ENCODE measurements at regions not wholly inside any gene's neighbourhood (a gene's known extent, or its start where the extent isn't known, plus 50 kb on each side); places are given as distances from the start of the nearest gene placed in this dataset.

- intact Hi-C loops (cut with DNase I; ENCODE audit: low total_unique reads): no loop called here
- Histone ChIP-seq H3K9me3 (no peaks in the 10 kb centered on the region), H3K4me1 (no peaks in the 10 kb centered on the region), H3K27me3 (no peaks in the 10 kb centered on the region), H3K27ac (no peak overlapping the region), H3K36me3 (no peaks in the 10 kb centered on the region), H3K4me3 (no peak overlapping the region)
- TF ChIP-seq, protein P1, sequence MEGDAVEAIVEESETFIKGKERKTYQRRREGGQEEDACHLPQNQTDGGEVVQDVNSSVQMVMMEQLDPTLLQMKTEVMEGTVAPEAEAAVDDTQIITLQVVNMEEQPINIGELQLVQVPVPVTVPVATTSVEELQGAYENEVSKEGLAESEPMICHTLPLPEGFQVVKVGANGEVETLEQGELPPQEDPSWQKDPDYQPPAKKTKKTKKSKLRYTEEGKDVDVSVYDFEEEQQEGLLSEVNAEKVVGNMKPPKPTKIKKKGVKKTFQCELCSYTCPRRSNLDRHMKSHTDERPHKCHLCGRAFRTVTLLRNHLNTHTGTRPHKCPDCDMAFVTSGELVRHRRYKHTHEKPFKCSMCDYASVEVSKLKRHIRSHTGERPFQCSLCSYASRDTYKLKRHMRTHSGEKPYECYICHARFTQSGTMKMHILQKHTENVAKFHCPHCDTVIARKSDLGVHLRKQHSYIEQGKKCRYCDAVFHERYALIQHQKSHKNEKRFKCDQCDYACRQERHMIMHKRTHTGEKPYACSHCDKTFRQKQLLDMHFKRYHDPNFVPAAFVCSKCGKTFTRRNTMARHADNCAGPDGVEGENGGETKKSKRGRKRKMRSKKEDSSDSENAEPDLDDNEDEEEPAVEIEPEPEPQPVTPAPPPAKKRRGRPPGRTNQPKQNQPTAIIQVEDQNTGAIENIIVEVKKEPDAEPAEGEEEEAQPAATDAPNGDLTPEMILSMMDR (IDR thresholded peaks at IDR 0.05): no peak
- no peak for DNase-seq
Observed at GRCh38 chr18:44320619-44321460, 359.8 kb upstream of the SETBP1 start.

- Histone ChIP-seq H3K4me1 (no peaks in the 10 kb centered on the region), H3K27me3 (no peaks in the 10 kb centered on the region), H3K4me3 (no peak overlapping the region), H3K27ac (no peak overlapping the region), H3K36me3 (no peaks in the 10 kb centered on the region), H3K9me3 (no peaks in the 10 kb centered on the region)
- TF ChIP-seq, protein P1 (IDR thresholded peaks at IDR 0.05): no peak
- intact Hi-C loops (cut with DNase I; ENCODE audit: low total_unique reads): no loop called here
- DNase-seq: no peak
Observed at GRCh38 chr18:44321868-44322590, 358.7 kb upstream of the SETBP1 start.

- TF ChIP-seq, protein P1 (IDR thresholded peaks at IDR 0.05): no peak
- intact Hi-C loops (cut with DNase I; ENCODE audit: low total_unique reads): no loop called here
- Histone ChIP-seq H3K36me3 (no peaks in the 10 kb centered on the region), H3K4me3 (no peak overlapping the region), H3K9me3 (no peaks in the 10 kb centered on the region), H3K27me3 (no peaks in the 10 kb centered on the region), H3K27ac (no peak overlapping the region), H3K4me1 (no peaks in the 10 kb centered on the region)
- DNase-seq: no peak
Observed at GRCh38 chr18:44323125-44323524, 357.6 kb upstream of the SETBP1 start.

DNA sequence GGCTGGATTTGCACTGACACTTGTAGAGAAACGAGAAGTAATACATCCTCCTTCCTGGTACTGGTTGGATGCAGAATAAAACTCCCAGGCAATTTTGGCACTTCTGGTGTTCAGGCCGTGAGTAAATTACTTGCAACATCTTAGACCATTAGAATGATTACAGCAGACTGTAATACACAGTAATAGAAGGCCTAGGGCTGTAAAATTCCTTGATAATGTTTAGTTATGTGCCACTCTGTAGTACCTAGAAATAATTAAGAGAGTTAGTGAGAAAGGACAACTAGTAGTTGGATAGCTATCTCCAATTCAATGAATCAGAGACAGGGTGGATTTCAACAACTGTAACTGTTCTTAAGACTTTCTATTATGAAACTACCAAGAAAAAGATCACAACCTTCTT lies 356.3 kb upstream of the SETBP1 start:
- intact Hi-C loops (cut with DNase I; ENCODE audit: low total_unique reads): no loop called here
- TF ChIP-seq, protein P1 (IDR thresholded peaks at IDR 0.05): no peak
- Histone ChIP-seq H3K36me3 (no peaks in the 10 kb centered on the region), H3K4me1 (no peaks in the 10 kb centered on the region), H3K9me3 (no peaks in the 10 kb centered on the region), H3K4me3 (no peak overlapping the region), H3K27ac (no peak overlapping the region), H3K27me3 (no peaks in the 10 kb centered on the region)
- no peak for DNase-seq

DNA sequence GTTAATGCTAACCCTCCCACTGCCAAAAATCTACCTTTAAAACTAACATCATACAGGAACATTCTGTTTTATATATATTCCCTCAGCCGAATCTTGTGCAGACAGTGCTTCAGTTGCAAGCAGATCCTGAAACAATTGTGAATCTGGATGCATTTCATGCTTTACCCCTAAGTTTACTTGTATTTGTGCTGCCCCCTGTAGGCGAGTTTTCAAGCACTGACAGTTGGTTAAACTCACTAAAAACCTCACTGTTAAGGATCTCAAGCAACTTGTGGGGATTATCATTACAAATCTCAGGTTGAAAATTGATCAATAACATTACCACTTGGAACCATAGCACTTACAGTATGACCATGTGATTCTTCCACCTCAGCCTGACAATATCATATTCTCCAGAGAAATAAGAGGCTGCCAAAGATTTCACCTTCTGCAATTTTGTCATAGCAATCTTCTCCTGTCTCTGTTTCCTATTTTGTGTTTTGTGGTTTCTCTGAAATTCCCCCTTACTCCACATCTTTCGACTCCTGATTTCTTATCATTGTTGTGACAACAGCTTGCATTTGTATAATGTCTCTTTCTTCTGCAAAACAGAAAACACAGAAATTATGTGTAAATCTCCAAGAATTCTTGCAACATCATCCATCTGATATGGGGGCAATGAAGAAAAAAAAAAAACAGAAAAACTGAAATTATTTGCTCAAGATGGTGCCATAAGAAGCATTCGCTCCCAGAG lies 354.6 kb upstream of the SETBP1 start:
- Histone ChIP-seq H3K27me3 (no peaks in the 10 kb centered on the region), H3K27ac (no peak overlapping the region), H3K4me3 (no peak overlapping the region), H3K9me3 (no peaks in the 10 kb centered on the region), H3K4me1 (no peaks in the 10 kb centered on the region), H3K36me3 (no peaks in the 10 kb centered on the region)
- DNase-seq: peak in 1 of 2 donors; percentile 47
- TF ChIP-seq, protein P1 (IDR thresholded peaks at IDR 0.05): peak in 1 of 2 experiments; percentile 14
- intact Hi-C loops (cut with DNase I; ENCODE audit: low total_unique reads): no loop called here

All from tibial artery (tissue), 4 donors.